A204.1 (cell line): ENCODE measurements at regions not wholly inside any gene's neighbourhood (a gene's known extent, or its start where the extent isn't known, plus 50 kb on each side); places are given as distances from the start of the nearest gene placed in this dataset.

ENCODE experiments used
- FAIRE-seq: peaks from 2 replicates; lab custom pipeline; 2012; peaks lifted over from hg19 to GRCh38; lab: Jason Lieb, UNC

DNA sequence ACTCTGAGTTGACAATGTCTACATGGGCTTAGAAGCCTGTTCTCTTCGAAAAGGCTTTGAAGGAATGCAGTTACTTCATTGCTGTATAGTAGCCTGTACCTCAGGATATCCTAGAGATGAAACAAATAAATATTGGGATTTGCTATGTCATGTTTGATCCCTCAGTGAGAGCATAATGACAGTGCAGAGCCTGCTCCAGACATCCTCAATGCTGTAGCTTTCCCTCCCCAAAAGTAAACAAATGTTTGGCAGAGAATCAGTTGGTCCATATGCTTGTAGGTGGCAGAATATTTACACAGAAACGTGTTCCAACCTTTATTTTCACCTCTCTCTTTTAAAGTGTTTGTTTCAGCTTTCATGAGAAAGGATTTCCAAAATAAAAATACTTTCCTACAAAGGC lies 515.3 kb upstream of the SGCG start:
- FAIRE-seq, result no peak

DNA sequence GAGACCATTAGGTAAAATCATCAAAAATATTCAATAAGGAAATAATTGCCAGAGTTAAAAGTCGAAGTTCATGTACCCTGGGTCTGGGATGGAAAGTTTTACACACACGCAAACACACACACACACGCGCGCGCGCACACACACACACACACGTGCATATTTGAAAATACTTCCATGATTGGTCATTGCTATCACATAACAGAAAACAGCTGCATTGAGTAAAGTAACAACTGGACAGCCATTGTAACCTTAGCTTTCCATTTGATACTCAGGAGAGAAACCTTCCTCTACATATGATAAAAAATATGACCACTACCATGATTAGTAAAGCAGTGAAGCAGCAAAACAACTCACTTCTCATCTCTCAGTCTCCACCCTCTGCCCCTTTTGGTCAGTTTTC lies 490.0 kb upstream of the SGCG start:
- FAIRE-seq, result no peak

DNA sequence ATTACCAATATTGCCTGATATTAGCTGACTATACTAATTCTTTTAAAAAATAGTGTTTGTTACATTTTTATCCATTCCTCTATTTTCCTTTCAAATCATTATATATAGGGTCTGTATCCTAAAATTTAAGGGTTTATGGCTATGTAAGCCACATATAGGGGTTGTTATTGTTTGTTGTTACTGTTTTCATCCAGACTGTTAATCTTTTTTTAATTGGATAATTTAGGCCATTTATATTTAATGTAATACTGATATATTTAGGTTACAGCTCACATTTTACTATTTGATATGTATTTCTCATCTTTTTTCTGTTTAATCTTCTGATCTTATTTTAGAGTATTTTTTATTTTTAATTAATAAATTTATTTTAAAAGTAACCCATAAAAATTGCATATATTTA lies 487.1 kb upstream of the SGCG start:
- peak; percentile 62 for FAIRE-seq

DNA sequence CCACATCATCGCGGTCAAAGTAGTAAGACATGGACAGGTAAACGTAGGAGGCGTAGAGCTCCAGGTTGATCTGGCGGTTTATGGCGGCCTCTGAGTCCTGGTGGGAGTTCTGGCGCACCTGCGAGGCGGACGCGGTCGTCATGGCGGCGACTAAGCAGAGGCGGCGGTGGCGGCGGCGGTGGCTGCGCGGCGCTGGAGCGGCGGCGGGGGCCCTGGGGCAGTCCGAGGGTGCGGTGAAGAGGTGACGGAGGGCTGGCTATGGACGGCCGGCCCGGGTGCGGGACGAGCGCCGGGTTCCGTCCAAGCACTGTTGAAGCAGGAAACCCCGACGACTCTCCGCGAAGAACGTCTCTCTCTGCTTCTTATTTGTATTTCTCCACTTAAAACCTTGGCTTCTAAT lies 484.3 kb upstream of the SGCG start:
- FAIRE-seq, result no peak

DNA sequence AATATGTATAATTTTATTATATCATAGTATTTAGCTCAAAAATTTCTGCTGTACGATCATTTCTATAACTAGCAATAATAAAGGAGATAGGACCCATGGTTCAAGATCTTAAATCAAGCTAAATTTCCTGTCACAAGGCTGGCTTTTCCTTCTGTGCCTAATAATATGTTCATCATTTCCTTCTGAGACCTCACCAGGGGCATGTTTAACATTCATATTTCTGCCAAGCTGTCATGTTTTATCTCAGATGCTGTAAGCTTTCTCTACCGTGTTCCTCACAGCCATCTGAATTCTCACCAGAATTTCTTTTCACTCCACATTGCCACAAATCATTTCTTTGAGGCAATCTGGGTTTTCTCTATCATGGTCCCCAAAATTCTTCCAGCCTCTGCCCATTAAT lies 482.3 kb upstream of the SGCG start:
- no peak for FAIRE-seq

DNA sequence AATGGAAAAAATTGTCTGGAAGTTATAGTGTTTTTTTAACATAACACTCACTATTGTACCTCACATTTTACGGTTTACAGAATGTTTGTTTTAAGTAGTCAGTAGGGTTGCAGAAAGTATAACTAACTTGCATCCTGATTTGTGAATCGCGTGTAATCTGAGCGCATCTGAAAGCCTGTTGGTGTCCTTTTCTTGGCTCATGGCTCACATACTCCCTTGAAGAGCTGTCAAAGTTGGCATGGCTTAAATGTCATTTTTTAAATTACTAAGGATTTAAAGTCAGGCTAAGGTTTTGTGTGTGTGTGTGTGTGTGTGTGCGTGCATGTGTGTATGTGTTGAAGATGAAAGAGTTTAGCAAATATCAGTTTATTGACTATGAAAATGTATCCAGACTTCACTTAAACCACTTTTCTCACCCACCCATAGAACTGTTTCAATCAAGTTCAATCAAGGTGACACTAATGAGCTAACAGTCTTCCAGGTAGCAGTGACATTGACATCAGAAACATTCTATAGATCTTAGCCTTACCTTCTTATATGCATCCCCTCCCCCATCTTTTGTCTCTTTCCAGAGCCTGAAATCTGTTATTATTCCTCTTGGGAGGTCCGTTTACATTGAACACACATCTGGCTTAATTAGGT lies 480.4 kb upstream of the SGCG start:
- no peak for FAIRE-seq

DNA sequence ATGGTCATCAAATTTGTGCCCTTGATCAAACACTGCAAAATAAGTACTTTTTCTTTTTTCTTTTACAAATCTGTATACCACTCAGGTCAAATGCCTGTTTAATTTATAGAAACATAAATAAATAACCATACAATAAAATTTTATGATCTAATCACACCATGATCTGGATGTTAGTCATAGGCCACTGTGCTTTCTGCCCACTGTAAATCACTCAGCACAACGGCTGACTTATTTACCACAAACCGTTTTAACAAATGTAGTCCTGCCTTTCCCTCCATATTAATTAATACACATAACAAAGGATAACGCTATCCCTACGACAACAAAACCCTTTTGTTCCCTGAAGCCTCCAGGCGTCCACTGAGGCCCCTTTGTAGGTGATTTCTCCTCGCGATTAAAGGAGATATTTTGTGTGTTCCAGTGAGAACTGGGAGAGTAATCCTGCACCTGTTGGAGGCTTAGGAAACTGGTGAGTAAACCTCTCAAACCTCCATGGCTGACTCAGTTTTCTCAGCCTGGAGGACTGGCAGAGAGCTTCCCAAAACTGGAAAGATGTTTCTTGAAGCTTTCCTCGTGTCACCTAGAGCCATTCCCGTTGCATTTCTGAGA lies 477.1 kb upstream of the SGCG start:
- no peak for FAIRE-seq

DNA sequence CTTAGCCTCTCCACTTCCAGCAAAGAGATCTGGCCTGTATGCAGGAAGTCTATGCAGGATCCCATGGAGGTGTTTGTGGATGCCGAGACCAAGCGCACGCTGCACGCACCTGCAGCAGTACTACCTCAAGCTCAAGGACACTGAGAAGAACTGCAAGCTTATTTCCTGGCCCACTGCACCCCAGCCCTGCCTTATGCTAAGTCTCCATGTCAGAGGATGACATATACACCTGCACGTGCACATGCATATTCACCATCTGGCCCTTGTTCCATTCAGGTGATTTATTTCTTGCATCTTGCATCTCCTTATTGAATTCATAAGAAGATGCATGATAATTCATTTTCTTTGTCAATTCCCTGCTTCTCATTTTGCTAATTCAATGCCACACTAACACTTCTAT lies 472.8 kb upstream of the SGCG start:
- no peak for FAIRE-seq

DNA sequence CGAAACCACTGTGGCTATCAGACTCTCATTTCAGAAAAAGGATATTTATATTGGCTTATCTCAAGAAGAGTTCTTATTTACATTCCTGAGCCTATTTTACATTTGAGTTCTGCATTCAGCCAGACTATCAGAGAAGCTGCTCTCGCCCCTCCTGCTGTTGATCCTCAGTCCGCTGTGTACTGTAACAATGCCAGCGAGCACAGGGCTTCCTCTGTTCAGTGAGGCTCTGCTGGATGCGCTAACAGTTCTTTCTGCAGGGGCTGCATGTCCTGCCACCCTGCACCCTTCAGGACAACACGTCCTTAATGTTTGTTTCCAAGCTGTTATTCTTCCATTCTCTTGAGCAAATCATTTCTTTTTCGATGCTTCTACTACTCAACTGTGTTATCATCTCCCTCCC lies 463.7 kb upstream of the SGCG start:
- no peak for FAIRE-seq

DNA sequence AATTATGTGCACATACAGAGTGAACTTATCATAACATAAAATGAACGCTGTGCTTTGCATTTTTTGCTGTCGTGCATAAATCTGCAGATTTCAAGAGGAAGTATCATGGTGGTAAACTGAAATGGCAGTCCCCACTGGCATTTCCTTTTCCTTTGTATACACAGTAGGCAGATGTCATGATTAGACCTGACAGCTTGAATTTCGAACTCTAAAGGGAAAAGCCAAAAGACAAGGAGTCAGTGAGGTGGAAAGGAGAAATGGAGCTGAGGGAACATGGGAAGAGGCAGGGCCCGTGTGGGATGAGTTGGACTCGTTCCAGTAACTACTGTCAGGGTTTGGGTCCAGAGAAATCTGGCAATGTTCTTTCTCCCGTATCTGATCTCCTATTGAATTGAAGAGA lies 454.1 kb upstream of the SGCG start:
- FAIRE-seq, result no peak

DNA sequence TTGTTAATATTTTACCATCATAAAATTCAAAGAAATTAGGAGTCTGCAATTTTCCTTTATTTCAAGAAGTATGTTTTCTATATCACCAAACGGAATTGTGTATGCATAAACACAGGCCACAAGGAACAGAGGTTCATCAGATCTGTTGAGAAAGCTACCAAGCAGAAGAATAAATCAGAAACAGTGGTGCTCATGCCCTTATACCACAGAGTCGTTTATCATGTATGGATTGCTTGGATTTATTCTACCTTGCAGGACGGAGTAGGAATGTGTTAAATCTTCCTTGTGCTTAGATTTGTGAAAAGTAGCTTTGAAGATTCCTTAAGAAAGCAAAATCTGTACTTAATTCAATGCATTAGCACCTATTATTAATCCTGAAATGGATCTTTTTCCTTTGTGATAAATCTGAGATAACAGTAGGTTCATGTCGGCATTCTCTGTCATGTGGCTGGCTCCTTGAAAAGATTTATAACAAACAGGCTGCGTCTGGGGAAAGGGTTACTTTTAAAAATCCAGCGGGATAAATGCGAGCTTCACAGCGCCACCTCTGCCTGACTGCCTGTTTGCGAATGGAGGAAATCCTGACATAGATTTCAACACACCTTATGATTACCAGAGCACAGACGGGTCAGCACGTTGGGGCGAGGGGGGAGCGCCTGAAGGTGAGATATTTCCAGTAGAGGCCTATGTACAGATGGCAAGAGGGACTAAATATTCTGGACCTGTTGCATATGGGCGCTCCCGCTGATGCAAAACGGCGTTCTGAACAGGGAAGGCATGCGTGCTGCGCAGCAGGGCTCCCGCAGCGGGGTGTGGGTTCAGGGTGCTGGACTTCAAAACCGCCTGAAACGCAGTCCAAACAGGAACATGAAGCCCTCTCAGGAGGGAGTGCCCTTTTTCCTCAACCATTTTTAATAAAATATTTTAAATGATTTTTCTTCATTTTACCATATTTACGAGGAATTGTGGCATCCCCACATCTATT lies 445.5 kb upstream of the SGCG start:
- FAIRE-seq, result no peak

DNA sequence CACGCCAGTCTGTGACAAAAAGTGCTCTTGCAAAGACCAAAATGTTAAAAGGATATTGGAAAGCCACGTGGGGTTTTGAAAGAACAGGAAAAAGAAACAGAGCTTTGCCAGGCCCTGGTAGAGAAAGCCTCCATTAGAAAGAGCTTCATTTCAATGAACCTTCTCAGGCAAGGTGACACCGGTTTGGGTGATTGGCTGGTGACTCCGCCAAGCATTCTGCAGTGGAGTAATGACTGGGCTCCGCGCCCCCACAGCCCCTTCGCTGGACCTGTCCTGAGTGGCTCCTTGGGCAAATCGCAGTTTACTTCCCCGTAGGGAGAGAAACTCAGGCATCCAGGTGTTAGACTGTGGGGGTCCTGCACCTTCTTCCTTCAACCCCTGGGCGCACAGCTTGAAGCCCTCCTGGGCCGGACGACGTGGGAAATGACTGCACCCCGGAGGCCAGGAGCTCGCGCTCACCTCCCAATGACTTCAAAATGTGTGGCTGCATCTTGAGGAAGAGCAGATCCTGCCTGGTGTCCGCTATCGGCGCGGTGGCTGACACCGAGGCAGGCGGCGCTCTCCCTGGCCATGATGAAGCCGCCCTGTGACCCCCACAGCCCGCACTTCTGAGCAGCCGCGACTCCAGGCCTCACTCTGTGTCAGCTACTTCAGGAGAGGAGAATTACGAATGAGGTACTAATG lies 444.6 kb upstream of the SGCG start:
- no peak for FAIRE-seq

DNA sequence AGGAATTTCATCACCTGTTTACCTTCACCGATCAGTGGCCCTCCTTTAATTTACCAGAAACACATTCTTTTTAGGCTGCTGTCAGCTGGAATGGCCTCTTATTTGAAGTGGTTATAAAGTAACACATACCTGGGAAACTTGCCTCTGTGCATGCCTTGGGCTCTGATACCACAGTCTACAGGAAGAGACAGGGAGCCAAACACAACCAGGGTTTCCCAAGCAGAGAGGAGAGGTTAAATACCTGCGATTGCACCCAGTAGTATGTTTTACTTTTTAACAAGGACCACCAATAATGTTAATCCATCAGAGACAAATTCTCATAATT lies 444.0 kb upstream of the SGCG start:
- FAIRE-seq, result no peak

DNA sequence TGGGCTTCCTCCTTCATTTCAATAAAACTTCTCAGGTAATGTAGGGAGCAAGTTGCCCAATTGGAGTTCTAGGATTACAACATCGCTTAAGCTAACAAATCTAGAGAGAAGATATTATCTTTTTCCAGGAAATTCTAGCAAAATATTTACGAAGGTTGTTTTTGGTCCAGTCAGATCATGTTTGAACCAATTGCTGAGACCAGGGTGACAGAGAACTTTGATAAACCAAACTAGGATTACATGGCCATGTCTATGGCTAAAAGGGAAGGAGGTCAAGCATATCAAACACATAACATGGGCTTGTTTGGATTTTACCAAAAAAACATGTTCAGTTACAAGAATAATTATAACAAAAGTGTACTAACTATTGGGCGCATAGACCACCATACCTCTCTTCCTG lies 442.4 kb upstream of the SGCG start:
- FAIRE-seq, result no peak

DNA sequence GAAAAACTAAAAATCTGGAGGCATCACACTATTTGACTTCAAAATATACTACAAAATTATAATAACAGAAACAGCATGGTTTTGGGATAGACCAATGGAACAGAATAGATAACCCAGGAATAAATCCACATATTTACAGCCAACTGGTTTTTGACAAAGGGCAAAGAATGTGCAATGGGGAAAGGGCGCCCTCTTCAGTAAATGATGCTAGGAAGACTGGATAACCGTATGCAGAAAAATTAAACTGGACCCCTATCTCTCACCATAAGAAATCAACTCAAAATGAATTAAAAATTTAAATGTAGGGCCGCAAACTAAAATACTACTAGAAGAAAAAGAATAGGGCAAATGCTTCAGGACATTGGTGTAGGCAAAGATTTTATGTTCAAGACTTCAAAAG lies 440.5 kb upstream of the SGCG start:
- FAIRE-seq, result no peak

DNA sequence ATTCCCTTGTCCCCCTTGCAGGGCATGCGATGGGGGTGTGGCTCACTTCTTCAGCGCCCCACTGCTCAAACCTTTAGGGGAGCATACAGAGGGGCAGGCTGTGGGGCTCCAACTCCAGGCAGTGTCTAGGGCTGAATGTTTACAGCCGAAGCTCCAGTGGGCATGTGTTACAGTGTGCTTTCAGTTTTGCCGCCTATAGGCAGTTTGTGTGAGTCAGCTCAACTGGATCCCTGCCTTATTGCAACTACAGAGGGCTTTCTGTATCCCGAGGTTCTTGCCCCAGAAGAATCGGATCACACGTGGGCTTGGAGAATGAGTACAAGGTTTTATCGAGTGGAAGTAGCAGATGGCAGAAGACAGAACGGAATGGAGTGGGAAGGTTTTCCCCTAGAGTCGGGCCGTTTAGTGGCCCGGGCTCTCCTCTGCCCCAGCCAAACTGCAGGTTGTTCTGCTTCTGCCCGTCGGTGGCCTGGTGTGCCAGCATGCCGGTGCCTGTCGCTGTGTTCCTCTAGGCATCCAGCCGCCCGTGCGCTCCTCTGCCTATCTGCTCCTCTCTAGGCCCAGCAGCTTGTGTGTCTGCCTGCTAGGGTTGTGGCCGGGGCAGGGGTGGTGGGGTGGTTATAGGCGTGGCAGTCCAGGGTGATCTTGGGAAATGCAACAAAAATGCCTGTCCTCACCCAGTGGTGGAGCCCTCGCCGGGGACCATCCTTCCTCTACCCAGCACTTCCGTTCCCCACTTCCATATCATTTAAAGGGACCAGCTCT lies 435.9 kb upstream of the SGCG start:
- no peak for FAIRE-seq

DNA sequence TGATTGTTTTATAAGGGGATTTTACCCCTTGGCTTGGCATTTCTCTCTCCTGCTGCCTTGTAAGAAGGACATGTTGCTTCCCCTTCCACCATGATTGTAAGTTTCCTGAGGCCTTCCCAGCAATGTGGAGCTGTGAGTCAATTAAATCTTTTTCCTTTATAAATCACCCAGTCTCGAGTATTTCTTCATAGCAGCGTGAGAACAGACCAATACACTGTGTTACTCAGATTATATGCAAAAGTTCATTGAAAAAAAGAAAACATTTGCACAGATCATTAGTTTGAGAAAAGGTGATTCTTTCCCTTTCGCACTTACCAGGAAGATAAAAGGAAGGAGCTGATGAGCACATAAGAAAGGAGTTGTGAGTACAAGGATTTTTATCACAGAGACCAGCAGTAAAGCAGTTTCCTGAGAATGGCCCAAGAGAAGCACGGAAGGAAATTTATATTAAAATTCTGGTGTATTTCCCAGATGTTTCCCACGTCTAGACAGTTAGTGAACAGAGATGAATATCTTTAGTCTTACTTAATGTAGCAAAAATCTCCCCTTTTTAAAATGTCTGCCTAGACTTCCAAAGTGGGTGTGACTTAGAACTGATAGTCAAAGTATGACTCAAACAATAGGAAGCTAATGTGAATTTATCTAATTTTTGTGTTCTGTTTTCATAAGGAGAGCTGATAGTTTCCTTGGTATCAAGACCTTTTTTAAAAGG lies 431.8 kb upstream of the SGCG start:
- FAIRE-seq, result no peak

DNA sequence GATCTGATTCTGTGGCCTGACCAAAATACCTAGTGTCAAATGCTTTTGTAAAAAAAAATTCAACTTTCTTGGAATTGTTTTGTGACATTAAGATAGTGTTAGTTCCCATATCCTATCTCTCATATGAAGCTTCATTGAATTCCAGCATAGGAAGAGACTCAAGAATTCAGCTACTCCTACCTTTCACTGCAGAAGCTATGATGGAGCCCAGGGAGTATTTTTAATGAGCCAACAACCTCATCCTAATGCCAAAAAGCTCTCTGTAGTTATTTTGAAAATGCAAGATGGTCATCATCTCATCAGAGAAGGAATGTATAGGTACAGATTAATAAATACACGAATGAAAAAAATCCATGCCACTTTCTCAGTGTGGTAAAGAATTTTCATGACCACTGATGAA lies 431.2 kb upstream of the SGCG start:
- no peak for FAIRE-seq

DNA sequence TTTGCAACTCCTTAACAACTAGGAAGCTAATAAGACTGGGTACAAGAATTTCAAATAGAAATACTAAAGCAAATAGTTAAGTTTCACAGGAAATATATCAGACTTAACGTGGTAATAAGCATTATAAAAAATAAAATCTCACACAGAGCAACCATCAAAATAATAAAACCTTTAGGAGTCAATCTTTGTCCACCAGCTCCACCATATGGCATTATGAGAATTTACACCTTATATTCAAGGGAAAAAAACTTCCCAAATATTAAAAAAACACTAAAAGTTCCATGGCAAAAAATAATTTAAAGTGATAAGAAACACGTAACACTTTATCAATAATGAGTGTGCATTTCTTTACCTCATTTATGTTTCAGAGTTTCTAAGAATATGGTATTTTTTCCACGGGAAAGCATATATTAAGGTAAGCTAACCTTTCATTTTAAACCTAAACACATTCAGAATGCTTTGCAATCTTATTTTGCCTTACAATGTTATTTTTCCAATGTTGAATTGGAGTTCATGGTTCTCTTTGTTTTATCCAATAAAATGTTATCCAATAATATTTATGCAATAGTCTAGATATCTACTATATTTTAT lies 423.2 kb upstream of the SGCG start:
- FAIRE-seq, result peak; percentile 96

DNA sequence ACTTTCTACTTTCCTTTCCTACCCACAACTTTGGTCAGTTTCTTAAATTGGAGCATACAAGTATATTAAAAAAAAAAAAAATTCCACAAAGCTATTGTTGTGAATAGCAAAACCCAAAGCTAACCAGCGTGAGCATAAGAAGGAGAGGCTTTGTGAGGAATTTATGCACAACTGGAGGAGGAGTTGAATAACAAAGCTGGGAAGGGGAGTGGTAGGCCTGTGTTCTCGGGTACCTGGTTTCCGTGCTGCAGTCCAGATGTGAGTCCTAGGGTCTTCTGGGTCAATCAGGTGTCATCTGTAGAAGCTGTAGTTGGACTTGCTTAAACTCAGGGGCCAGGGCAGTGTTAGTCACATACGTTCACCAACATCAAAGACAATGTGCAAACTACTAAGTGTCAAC lies 422.5 kb upstream of the SGCG start:
- no peak for FAIRE-seq

DNA sequence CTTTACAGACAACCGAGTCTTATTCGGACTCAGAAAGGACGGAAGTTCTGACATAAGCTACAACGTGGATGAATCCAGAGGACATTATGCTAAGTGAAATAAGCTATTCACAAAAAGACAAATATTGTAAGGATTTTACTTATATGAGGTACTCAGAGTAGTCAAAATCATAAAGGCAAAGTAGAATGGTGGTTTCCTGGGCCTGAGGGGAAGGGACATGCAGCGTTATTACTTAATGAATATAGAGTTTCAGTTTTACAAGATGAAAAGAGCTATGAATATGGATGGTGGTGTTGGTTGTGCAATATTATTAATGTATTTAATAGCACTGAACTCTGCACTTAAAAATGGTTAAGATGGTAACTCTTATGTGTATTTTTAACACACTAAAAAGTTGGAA lies 419.1 kb upstream of the SGCG start:
- FAIRE-seq, result no peak
